Glomerular endothelial cell (primary cell): ENCODE measurements at regions not wholly inside any gene's neighbourhood (a gene's known extent, or its start where the extent isn't known, plus 50 kb on each side); places are given as distances from the start of the nearest gene placed in this dataset.

ENCODE experiments used
- DNase-seq: peaks from one replicate; pipeline ENCODE4 v3.0.0-alpha.2; 2011; ENCODE audit warnings: low read depth, low spot score; ENCODE audit errors: extremely low read depth

DNA sequence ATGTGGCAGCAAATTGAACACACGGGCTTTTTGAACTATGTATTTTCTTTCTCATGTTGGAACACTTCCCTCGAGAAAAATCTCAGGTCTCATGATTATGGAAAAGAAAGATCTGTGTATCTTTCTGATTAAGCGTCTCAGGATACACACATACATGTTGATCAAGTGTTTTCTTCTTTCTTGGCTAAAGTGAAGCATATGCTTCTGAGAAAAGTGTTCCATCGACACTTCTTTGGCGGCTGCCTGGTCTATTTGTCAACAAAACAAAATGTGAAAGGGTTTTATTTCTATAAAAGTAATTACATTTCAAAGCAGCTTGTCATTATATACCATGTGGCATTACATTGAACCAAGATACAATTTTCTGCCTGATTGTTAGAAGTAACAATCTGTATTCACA is 157.5 kb downstream of the DLEU7 start:
- no peak for DNase-seq

DNA sequence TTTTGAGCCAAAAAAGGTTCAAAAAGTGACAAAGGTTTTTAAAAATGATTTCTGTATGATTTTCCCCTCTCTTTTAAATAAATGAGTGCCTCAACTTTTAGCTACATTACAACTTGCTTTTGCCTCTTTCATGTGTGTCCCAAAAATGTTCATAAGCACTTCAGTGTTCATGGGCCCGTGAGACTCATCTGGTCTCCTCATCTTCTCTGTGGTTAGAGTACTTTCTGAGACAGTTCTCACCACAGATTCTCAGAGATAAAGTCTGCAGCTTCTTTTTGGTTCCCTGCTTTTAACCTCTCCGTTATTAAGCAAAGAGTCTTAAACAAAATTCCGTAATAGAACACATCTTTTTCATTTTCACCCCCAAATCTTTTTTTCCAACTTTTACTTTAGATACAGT is 156.9 kb downstream of the DLEU7 start:
- DNase-seq = no peak

DNA sequence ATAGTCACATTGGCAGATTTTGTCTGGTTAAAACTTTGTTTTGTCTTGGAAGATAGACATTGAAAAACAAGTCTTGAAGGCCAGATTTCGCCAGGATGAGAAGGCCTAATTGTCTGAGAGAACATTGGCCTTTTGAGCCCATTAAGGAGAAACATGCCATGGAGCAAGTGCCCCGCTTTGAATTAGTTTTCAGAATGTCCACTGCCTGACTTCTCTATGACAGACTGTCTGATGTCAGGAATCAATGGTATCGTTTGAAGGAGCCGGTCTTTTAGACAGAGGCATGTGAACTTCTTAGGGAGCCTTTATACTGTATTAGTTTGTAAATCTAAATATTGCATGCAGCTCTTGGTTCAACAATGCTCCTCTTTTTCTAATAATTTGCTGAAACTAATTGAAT is 155.9 kb downstream of the DLEU7 start:
- no peak for DNase-seq

DNA sequence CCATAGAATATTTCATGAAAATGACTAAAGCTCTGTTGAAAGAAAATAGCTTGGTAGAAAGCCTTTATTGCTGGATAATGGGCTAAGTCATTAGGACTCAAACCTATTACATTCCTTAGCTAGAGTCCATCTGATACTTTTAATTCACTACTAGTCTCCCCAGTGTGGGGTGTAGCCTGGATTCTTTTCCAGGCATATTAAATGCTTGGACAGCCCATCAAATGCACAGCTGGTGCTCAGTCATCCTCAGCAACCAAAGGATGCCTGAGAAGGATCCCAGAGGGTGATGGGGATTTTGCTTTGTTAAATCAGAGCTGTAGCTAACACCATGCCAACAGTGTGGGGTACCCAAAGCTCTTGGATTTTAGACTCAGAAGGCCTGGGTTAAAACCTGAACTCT is 153.5 kb downstream of the DLEU7 start:
- no peak for DNase-seq

DNA sequence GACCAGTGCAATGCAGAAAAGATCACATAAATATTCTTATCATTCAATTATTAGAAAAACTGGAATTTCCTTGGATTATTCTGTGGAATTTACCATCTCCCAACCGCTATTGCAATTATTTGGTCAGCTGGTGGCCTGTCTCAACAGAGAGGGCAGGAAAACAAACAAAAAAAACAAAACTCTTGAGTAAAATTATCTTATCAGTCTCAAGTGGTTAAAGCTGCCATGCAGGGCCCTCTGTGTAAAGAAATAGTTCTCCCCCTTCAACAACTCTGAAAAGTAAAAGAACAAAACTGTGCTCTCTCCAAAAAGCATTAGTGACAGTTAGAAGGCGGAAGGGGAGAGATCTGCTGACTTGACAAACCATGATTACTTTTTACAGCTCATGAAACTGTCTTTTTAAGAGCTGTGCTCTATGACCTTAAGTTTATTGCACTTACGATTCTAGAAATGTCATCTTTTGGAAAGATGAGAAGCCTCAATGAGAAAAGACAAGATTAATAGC is 152.3 kb downstream of the DLEU7 start:
- no peak for DNase-seq

DNA sequence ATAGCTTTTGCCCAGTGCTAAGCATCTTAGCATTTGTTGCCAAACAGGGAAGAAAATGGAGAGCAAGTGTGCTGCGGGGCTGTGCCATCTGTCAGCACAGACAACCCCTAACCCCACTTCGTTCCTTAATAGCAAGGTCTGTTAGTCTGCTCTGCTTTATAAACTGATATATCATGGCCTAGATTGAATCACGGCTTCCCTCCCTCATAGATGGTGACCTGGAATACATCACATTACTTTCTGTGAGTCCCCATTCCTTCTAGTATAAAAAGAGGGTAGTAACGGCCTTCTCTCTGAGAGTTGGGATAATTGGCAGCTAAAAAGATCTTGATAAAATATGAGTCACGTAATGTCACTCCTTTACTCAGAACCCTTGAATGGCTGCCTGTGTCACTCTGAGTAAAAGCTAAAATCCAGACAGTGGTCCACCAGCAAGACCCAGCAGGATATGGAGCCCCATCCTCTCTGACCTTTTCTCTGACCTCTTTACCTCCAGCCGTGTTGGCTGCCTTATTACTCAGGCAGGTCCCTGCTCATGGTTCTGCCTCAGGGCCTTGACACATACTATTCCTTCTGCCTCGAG is 151.7 kb downstream of the DLEU7 start:
- DNase-seq = no peak

DNA sequence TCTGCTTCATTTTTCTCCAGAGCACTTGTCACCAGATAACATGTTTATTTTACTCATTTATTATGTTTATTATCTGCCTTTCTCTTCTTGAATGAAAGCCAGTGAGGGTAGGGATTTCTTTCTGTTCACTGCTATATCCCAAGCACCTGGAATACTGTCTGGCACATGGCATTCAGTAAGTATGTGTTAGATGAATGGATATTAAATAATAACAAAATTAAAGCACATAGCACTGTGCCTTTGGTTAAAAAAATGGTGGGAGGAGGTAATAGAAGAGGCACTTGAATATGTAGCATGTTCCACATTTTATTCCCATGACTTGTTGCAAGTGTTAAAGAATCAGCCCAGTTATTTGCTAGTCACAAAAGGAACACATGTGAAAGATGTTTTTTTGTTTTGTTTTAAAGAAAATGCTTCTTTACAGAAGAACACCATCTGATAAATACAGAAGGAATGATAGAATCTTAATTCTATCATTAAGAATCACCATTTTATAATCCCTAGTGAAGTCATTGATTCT is 151.0 kb downstream of the DLEU7 start:
- no peak for DNase-seq

DNA sequence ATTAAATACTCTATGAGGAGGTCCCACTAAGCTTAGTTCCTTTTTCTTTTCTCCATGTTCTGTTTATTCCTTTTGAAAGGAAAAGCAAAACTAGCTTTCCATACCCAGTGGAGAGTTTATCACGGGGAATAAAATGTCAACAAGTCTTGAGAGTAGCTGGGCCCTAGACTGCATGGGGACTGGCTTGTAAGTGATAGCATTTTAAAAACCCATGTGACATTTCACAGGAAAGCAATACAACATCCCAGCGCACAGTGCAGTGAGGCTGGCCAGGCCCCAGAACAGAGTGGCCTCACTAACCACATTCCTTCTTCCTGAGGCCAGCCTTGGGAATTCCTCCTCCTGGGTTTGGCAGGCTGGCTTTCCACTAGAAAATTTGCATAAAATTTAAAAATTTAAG is 149.8 kb downstream of the DLEU7 start:
- DNase-seq = no peak

DNA sequence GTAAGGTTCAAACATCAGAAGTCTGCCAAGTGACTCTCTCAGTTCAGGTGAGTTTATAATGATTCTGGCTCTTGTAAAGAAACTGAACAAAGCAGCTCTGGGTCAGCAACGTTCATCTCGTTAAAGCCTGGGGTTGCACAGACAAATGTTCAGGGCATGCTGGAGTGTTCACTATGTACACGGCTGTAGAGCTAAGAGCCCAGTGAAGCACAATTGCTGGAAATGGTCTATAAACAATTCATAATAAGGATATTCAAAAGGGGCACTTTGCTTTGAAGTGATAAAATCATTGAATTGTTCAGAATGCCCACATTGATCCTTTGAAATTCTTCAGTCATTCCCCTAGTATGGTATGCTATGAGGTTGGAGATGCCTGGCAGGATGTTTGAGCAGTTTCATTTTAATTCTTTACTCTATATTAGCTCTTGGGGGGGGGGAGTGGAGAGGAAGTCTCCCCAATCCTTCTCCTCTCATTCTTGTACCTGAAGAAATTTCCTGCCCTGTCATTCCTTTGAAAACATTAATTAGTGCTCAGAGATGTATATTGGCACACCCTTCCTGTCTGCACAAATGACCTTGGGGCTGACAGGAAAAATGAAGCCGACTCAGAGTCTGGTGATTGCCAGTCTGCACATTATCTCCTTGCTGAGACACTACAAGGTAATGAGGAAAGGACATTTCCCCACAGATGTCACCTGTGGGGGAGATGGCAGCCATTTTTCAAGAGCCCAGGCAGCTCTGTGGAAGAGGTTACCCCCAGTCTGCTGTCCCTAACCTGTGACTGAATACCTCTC is 145.5 kb downstream of the DLEU7 start:
- no peak for DNase-seq

DNA sequence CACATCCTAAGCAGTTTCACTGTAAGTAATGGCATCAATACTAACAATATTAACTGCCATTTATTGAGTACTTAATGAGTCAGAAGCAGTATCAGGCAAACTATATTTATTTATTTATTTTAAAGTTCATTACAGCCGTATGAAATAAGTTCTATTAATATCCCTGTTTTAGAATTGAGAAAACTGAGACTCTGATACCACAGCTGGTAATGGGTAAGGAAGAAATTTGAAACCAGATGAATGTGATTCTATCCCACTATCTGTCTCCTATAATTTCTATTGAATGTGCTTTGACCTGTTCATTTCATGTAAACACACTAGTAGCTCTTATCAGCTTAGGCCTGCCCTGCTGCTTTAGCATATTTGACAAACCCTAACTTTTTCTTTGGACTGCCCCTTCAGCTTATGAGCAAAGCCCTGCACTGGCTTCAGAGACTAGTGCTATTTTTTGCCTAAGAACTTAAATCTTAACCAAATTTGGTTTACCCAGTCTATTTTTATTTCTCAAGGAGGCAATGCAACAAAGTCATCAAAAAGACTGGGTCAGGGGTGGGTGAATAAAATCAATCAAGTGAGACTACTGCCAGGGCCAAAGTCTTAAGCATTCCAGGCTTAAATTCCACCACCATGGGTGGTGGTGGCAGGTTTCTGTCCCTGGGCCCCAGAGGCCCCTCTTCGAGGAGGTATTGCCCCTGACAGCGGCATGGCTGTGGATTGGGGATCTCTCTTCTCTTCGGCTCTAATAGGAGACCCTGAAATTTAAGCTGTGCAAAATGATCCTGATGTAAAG is 143.4 kb downstream of the DLEU7 start:
- DNase-seq = no peak

DNA sequence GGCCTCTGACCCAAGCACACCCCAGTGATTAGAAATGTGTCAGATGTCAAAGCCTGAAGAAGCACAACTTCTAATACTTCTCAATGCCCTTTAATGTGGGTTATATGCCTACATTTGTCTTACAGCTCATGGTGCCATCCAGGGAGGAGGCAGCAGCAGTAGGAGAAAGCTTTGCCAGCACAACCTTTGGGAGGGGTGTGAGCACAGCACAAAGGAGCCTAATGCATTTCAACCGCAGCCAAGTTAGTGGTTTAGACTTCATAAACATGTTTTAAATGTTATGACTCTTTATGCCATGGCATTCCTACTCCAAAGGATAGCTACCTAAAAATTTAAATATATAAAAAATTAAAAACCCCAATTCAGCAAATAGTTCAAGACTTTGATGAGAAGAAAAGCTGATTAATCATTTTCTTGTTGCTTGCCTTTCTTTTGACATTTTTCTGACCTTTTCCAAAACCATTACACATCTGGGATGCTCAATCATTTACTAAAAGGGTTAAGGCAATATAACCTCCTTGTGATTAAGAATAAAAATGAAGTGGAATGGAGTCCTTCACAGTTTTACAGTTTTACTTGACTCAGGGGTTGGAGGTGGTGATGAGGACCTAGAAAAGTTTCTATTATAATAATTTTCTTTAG is 142.7 kb downstream of the DLEU7 start:
- no peak for DNase-seq

DNA sequence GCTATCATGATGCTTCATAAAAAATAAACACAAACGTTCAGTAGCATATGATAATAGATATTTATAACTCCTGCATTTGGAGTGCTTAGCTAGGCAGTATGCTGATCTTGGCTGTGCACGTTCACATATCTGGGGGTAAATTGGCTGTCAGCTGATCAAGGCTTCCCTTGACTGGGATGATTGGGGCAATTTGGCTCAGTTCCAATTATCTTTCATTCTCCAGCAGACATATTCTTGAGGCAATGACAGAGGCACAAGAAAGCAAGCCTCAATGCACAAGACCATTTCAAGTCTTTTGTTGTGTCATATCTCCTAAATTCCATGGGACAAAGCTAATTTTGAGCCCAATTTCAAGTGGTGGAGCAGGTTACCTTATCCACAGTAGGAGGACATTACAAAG is 142.0 kb downstream of the DLEU7 start:
- DNase-seq = no peak

DNA sequence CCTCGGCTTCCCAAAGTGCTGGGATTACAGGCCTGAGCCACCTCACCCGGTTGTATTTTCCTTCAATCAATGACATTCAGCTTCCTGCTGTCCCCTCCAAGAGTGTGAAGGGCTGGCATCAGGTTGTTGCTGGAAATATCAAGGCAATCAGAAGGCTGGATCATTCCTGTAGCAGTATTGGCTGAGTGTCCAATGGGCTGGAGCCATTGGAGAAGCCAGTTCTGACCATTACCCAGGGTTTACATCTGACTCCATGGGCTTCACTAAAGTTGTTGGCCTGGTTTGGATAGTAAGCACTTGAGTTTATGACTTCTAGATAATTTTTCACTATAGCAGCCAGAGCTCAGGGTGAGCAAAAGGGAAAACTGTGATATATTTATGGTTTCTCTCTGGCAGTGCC is 137.0 kb downstream of the DLEU7 start:
- no peak for DNase-seq

DNA sequence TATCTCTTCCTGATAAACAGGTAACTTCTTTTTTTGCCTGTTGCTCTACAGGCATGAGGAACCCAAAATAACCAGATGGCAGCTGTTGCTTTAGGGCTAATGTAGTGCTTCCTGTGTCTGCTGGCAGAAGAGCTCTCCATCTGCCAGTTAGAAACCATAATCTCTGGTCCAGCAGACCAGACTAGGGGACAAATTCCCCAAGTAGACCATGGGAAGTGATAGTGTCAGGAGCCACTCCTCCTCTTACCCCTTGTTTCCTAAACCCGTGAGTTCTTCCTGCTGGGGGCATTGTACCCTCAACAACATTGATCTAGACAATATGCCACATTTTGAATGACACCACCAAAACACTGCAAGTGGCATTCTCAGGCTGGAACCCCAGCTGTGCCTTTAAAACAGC is 135.9 kb downstream of the DLEU7 start:
- no peak for DNase-seq

DNA sequence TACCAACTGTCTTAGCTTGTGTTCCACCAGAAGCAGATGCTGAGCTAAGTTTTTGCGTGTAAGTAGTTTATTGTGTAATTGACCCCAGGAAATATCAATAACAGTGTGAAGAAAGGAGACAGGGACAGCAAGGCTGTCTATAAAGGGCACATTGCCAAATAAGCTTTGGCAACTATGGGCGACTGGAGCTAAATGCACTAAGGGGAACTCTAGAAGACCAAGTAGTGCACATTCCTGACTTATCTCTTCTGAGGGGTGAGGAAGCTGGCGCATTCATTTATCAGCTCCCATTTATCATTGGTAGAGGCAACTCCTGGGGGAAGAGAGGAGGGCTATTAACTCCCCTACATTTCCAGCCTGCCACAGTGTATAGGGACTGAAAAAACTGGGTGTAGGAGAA is 135.0 kb downstream of the DLEU7 start:
- DNase-seq = no peak

DNA sequence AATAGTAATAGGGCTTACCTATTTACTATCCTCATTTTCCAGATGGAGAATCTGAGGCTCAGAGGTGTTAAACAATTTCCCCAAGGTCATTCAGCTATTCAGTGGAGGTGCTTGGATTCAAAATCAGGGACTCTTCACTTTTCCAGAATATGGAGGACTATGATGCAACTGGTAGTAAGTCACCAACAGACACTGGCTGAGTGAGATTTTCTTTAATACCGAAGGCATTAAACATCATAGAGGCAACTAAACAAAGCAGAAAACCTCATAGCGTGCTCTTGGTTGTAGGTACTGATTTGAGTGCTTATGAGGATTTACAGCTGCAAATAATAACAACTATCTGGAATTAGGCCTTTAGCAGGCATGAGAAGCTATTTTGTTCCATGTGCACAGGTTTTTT is 134.4 kb downstream of the DLEU7 start:
- DNase-seq = no peak

DNA sequence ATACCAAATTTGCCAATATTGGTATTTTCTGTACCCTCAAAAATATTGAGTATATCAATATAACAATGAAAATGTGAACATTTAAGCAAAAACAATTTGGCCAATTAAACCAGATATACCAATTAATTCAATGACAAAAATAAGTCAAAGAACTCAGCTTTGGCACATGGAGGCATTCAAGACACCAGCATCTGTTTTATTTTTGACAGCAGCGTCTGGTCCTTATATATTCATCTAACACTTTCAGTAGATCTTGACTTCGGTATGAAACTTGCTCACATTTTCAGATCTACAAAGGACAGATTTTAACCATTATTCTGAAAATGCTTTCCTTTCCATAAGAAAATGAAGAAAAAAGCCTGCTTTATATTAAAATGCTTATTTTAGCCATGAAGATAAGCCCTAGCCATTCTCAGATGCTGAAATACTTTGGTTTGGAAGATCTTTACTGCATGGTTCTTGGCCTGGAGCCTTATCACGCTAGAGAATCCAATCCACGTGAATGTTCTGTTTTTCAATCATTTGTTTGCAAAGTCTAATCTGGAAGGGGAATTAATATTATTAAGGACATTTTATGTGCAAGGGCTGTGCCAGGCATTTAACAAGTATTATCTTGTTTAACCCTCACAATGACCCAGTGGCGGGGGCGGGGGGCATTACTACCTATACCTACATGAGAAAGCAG is 132.2 kb downstream of the DLEU7 start:
- DNase-seq = no peak

DNA sequence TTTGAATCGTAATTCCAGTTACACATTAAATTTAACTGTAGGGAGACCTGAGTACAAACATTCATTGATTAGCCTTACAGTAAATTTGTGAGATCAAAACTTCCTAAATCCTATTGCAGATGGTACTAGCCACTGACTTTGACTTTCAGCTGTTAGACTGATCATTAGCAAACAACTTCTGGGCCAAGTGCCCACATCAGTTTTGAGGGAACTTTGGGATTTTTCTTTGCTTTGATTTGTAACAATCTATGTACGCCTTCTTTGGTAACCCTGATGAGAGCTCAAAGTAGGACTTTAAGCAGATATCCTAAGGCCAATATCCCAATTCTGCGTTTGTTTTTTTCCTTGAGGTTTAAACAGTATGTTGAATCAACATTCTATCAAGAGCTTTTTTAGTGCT is 131.5 kb downstream of the DLEU7 start:
- no peak for DNase-seq

DNA sequence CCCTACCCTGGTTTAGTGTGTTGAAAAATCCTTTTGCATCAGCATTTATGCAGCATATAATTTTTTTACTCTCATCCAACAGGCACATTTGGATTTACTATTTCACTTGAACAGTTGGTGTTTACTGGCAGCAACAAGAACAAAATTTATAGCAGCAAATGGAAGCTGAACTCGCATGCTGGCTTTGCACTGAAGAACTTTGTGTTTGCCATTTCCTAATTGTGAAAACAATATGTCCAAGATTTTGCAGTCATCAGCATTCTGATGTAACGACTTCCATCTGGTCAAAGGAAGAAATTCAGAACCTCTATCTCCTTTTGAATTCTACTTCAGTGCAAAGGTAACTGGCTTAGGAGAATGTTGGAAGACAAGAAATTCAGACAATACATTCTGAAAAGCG is 131.0 kb downstream of the DLEU7 start:
- no peak for DNase-seq

DNA sequence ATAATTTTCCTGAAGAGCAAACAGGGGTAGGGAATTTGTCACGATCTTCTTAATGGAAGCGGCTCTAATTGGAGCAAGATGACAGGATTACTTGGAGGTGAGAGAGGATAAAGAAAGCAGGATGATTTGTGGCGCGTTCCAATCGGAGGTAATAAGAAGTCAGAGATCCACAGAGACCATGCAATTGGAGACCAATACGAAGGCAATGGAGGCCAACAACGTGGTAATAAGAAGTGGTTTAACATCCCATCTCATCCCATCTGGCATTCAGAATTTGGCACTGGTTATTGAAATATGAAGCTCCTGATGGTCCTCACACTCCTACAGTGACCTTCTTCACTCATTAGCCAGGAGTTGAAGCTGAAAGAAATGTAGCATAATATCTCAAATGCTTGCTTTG is 130.6 kb downstream of the DLEU7 start:
- DNase-seq = no peak
